Ishikawa (cell line): ENCODE measurements at regions not wholly inside any gene's neighbourhood (a gene's known extent, or its start where the extent isn't known, plus 50 kb on each side); places are given as distances from the start of the nearest gene placed in this dataset.

Source experiments
- CEBPB ChIP-seq: IDR thresholded peaks from 2 replicates; pipeline ENCODE4 v1.6.1; 2012
- CREB1 ChIP-seq: IDR thresholded peaks from 2 replicates; pipeline ENCODE4 v1.6.1; 2012; ENCODE audit warnings: low read depth
- EGR1 ChIP-seq: IDR thresholded peaks from 2 replicates; pipeline ENCODE4 v1.6.1; 2012
- EP300 ChIP-seq: IDR thresholded peaks from 2 replicates; pipeline ENCODE4 v1.6.1; 2012; ENCODE audit warnings: borderline replicate concordance
- FOXM1 ChIP-seq: IDR thresholded peaks from 2 replicates; pipeline ENCODE4 v1.6.1; 2012; ENCODE audit warnings: low read depth, borderline replicate concordance
- MAX ChIP-seq: IDR thresholded peaks from 2 replicates; pipeline ENCODE4 v1.6.1; 2012
- NFIC ChIP-seq: IDR thresholded peaks from 2 replicates; pipeline ENCODE4 v1.6.1; 2012
- RAD21 ChIP-seq: IDR thresholded peaks from 2 replicates; pipeline ENCODE4 v1.6.1; 2012; ENCODE audit warnings: low read depth
- REST ChIP-seq: IDR thresholded peaks from 2 replicates; pipeline ENCODE4 v1.6.1; 2012; ENCODE audit warnings: low read depth, mild to moderate bottlenecking
- TAF1 ChIP-seq: IDR thresholded peaks from 2 replicates; pipeline ENCODE4 v1.6.1; 2012; ENCODE audit warnings: low read depth, mild to moderate bottlenecking
- TCF12 ChIP-seq: IDR thresholded peaks from 2 replicates; pipeline ENCODE4 v1.6.1; 2012; ENCODE audit warnings: low read depth
- TEAD4 ChIP-seq: IDR thresholded peaks from 2 replicates; pipeline ENCODE4 v1.6.1; 2012
- USF1 ChIP-seq: IDR thresholded peaks from 2 replicates; pipeline ENCODE4 v1.6.1; 2012
- YY1 ChIP-seq: IDR thresholded peaks from 2 replicates; pipeline ENCODE4 v1.6.1; 2012; ENCODE audit warnings: low read depth
- ZBTB7A ChIP-seq: IDR thresholded peaks from 2 replicates; pipeline ENCODE4 v1.6.1; 2012; ENCODE audit warnings: low read depth

GRCh38 chr21:22244516-22244915 is 1246.3 kb downstream of the NCAM2 start:
- no peak for TF ChIP-seq TAF1
- TF ChIP-seq CEBPB: no peak
- no peak for TF ChIP-seq ZBTB7A
- no peak for TF ChIP-seq FOXM1
- TF ChIP-seq TEAD4: no peak
- TF ChIP-seq TCF12: no peak
- no peak for TF ChIP-seq CREB1
- TF ChIP-seq EP300: no peak

- TF ChIP-seq NFIC (no peak), TCF12 (no peak), MAX (no peak), TAF1 (no peak), CREB1 (no peak), EP300 (no peak), USF1 (no peak), ZBTB7A (no peak), RAD21 (no peak), TEAD4 (no peak)
Measured at GRCh38 chr21:22250355-22250754, 1252.1 kb downstream of the NCAM2 start.

GRCh38 chr21:22253761-22254160 is 1255.6 kb downstream of the NCAM2 start:
- no peak for TF ChIP-seq TEAD4
- TF ChIP-seq REST: no peak
- no peak for TF ChIP-seq EP300
- TF ChIP-seq TAF1: no peak
- TF ChIP-seq TCF12: no peak
- no peak for TF ChIP-seq CREB1
- no peak for TF ChIP-seq YY1
- TF ChIP-seq RAD21: no peak
- TF ChIP-seq MAX: no peak
- no peak for TF ChIP-seq EGR1
- TF ChIP-seq USF1: no peak
- TF ChIP-seq CEBPB: no peak
- no peak for TF ChIP-seq FOXM1
- TF ChIP-seq NFIC: no peak
- no peak for TF ChIP-seq ZBTB7A

GRCh38 chr21:22258821-22259220 is 1260.6 kb downstream of the NCAM2 start:
- no peak for TF ChIP-seq EGR1
- TF ChIP-seq RAD21: no peak

GRCh38 chr21:22260274-22260673 is 1262.1 kb downstream of the NCAM2 start:
- TF ChIP-seq TAF1 (no peak), CEBPB (no peak), MAX (no peak), ZBTB7A (no peak), YY1 (no peak), USF1 (no peak), FOXM1 (no peak), EGR1 (no peak), RAD21 (no peak)

GRCh38 chr21:22263890-22264289 is 1265.7 kb downstream of the NCAM2 start:
- TF ChIP-seq TCF12 (no peak), REST (no peak), NFIC (no peak), CEBPB (no peak), EGR1 (no peak), CREB1 (no peak), MAX (no peak), YY1 (no peak), FOXM1 (no peak), ZBTB7A (no peak), TAF1 (no peak), TEAD4 (no peak), USF1 (no peak), RAD21 (no peak), EP300 (no peak)
